Keratinocyte (primary cell): ENCODE measurements at regions not wholly inside any gene's neighbourhood (a gene's known extent, or its start where the extent isn't known, plus 50 kb on each side); places are given as distances from the start of the nearest gene placed in this dataset.

Experiments used
- DNase-seq: peaks from one replicate; pipeline ENCODE4 v3.0.0-alpha.2; 2011; ENCODE audit warnings: low read depth, missing footprints, low spot score
- FAIRE-seq: peaks from 2 replicates; lab custom pipeline; 2011; peaks lifted over from hg19 to GRCh38; lab: Jason Lieb, UNC
- H2AFZ ChIP-seq: 2 replicates; pipeline ENCODE4 v1.6.0; 2012; ENCODE audit warnings: low read length, control low read depth, inconsistent platforms; ENCODE audit not compliant: control insufficient read depth
- H3K27ac ChIP-seq: 2 replicates; pipeline ENCODE4 v1.5.1; 2011; ENCODE audit warnings: low read length; ENCODE audit not compliant: control insufficient read depth, insufficient read depth
- H3K27me3 ChIP-seq: 3 replicates; pipeline ENCODE4 v1.6.0; 2011; ENCODE audit warnings: low read length; ENCODE audit not compliant: control insufficient read depth, insufficient read depth; ENCODE audit errors: extremely low read depth
- H3K36me3 ChIP-seq, 2 experiments: 2 replicates in 1 of 2; 3 replicates in 1 of 2; pipeline ENCODE4 v1.5.1; 2011; ENCODE audit warnings: low read length in 2 of 2, mild to moderate bottlenecking in 1 of 2; ENCODE audit not compliant: control insufficient read depth in 2 of 2, insufficient read depth in 2 of 2; ENCODE audit errors: extremely low read depth in 1 of 2
- H3K4me1 ChIP-seq: 3 replicates; pipeline ENCODE4 v1.5.1; 2011; ENCODE audit warnings: low read length; ENCODE audit not compliant: control insufficient read depth, insufficient read depth; ENCODE audit errors: extremely low read depth
- H3K4me2 ChIP-seq: 3 replicates; pipeline ENCODE4 v1.6.0; 2011; ENCODE audit warnings: low read depth, low read length; ENCODE audit not compliant: control insufficient read depth, insufficient read depth; ENCODE audit errors: extremely low read depth
- H3K4me3 ChIP-seq, 3 experiments: fragments of 200-600 bp in 1 of 3; sonication (generic) in 1 of 3; 2 replicates in 2 of 3; 3 replicates in 1 of 3; pipeline ENCODE4 v1.5.1; 2011 to 2016; ENCODE audit warnings: low read length in 3 of 3, mild to moderate bottlenecking in 3 of 3, control low read depth in 2 of 3, inconsistent platforms in 1 of 3, low read depth in 1 of 3, mixed read lengths in 1 of 3, mixed run types in 1 of 3, moderate library complexity in 1 of 3; ENCODE audit not compliant: control insufficient read depth in 2 of 3, insufficient read depth in 2 of 3; ENCODE audit errors: extremely low read depth in 1 of 3
- H3K79me2 ChIP-seq: 2 replicates; pipeline ENCODE4 v1.6.0; 2012; ENCODE audit warnings: low read length; ENCODE audit not compliant: control insufficient read depth, insufficient read depth
- H3K9ac ChIP-seq: 3 replicates; pipeline ENCODE4 v1.6.0; 2011; ENCODE audit warnings: low read length; ENCODE audit not compliant: control insufficient read depth, insufficient read depth; ENCODE audit errors: extremely low read depth
- H3K9me1 ChIP-seq: 3 replicates; pipeline ENCODE4 v1.6.0; 2011; ENCODE audit warnings: low read length; ENCODE audit not compliant: control insufficient read depth, insufficient read depth; ENCODE audit errors: extremely low read depth
- H3K9me3 ChIP-seq: 2 replicates; pipeline ENCODE4 v1.5.1; 2012; ENCODE audit warnings: low read depth, low read length; ENCODE audit not compliant: control insufficient read depth
- H4K20me1 ChIP-seq: 3 replicates; pipeline ENCODE4 v1.6.0; 2011; ENCODE audit warnings: low read length; ENCODE audit not compliant: control insufficient read depth, insufficient read depth; ENCODE audit errors: extremely low read depth
- CTCF ChIP-seq, 3 experiments: IDR thresholded peaks in 1 of 3; conservative IDR thresholded peaks in 1 of 3; optimal IDR thresholded peaks in 1 of 3; 2 replicates in 2 of 3; 3 replicates in 1 of 3; pipeline versions ENCODE3 to v1.5.1; 2011; ENCODE audit warnings: low read length in 3 of 3, mild to moderate bottlenecking in 3 of 3, moderate library complexity in 2 of 3, control low read depth in 1 of 3, inconsistent platforms in 1 of 3; ENCODE audit not compliant: insufficient read depth in 2 of 3; ENCODE audit errors: extremely low read depth in 1 of 3
- EZH2 ChIP-seq: IDR thresholded peaks from one replicate; pipeline ENCODE4 v1.6.1; 2012; ENCODE audit warnings: inconsistent platforms, mild to moderate bottlenecking, low read length, moderate library complexity
- dilution Hi-C: fragments of 300-500 bp; cut with MboI; formaldehyde crosslinking; loops from one replicate; pipeline ENCODE4 v1.7.0; 2020; ENCODE audit warnings: low sequenced_read_pairs; ENCODE audit not compliant: extremely low pct_ligation_motif_present

- Histone ChIP-seq H3K9me1 (no peaks in the 10 kb centered on the region), H3K27ac (no peak overlapping the region), H3K9ac (no peak overlapping the region), H2AFZ (no peak overlapping the region), H3K79me2 (no peaks in the 10 kb centered on the region), H3K9me3 (no peaks in the 10 kb centered on the region), H4K20me1 (no peaks in the 10 kb centered on the region), H3K36me3 (no peaks in the 10 kb centered on the region), H3K4me1 (no peaks in the 10 kb centered on the region), H3K27me3 (no peaks in the 10 kb centered on the region), H3K4me2 (no peak overlapping the region), H3K4me3 (no peak overlapping the region)
- FAIRE-seq (no peak), DNase-seq (no peak)
- TF ChIP-seq EZH2 (no peak), CTCF (optimal IDR thresholded peaks at IDR 0.05 in 1 of 3, IDR thresholded peaks at IDR 0.05 in 1 of 3, conservative IDR thresholded peaks at IDR 0.05 in 1 of 3; ENCODE audit: extremely low read depth in 1 of 3, insufficient read depth in 2 of 3, low read length in 3 of 3) (no peak)
- dilution Hi-C loops: no loop called here
Observed at GRCh38 chr4:140211161-140211560, 57.2 kb upstream of the MAML3 start.

- no peak overlapping the region for H3K27ac ChIP-seq
- DNase-seq: no peak
- H3K36me3 ChIP-seq: no peaks in the 10 kb centered on the region
- no peak for TF ChIP-seq CTCF (optimal IDR thresholded peaks at IDR 0.05 in 1 of 3, IDR thresholded peaks at IDR 0.05 in 1 of 3, conservative IDR thresholded peaks at IDR 0.05 in 1 of 3; ENCODE audit: extremely low read depth in 1 of 3, insufficient read depth in 2 of 3, low read length in 3 of 3)
- no peak for TF ChIP-seq EZH2
- dilution Hi-C loops: no loop called here
- H2AFZ ChIP-seq: no peak overlapping the region
- no peak for FAIRE-seq
- H3K9me1 ChIP-seq: no peaks in the 10 kb centered on the region
- no peaks in the 10 kb centered on the region for H3K79me2 ChIP-seq
- H3K4me2 ChIP-seq: no peak overlapping the region
- H4K20me1 ChIP-seq: no peaks in the 10 kb centered on the region
- no peak overlapping the region for H3K4me3 ChIP-seq
- H3K9ac ChIP-seq: no peak overlapping the region
- H3K9me3 ChIP-seq: no peaks in the 10 kb centered on the region
- no peaks in the 10 kb centered on the region for H3K27me3 ChIP-seq
- H3K4me1 ChIP-seq: no peaks in the 10 kb centered on the region
Observed at GRCh38 chr4:140208921-140209320, 54.9 kb upstream of the MAML3 start.
